ENCODE measurements at regions not wholly inside any gene's neighbourhood (a gene's known extent, or its start where the extent isn't known, plus 50 kb on each side); places are given as distances from the start of the nearest gene placed in this dataset.
"Not testable (repeated sequence)": the region's sequence is repeated elsewhere in the genome, so short reads cannot be mapped to it uniquely, and the experiment has no call there.

GRCh38 chr14:55807053-55807880, 227.3 kb downstream of the KTN1 start:
- DNase-seq: peak; percentile 83

GRCh38 chr14:55807881-55808379, 227.9 kb downstream of the KTN1 start:
- DNase-seq: no peak

GRCh38 chr14:55813630-55814029, 233.6 kb downstream of the KTN1 start:
- DNase-seq: no peak

DNA sequence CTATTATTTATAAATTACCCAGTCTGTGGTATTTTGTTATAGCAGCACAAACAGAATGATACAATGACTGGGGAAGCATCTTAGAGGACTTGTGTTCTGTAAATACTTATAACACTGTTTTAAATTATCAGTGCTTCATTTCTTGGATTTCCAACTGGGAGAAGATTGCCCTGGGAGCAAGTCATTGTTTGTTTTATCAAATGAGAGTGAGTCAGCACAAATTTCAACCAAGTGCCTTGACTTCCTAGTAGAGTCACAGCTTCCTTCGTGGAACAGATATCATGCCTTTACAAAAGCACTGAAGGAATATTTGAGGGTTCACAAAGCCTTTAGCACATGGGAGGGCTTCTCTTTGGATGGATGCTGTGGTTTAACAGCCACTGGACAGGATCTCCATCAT, 234.1 kb downstream of the KTN1 start:
- no peak for DNase-seq

GRCh38 chr14:55814873-55815272, 234.9 kb downstream of the KTN1 start:
- no peak for DNase-seq

- no peak for DNase-seq
These were observed 236.2 kb downstream of the KTN1 start for GRCh38 chr14:55816225-55816624.

DNA sequence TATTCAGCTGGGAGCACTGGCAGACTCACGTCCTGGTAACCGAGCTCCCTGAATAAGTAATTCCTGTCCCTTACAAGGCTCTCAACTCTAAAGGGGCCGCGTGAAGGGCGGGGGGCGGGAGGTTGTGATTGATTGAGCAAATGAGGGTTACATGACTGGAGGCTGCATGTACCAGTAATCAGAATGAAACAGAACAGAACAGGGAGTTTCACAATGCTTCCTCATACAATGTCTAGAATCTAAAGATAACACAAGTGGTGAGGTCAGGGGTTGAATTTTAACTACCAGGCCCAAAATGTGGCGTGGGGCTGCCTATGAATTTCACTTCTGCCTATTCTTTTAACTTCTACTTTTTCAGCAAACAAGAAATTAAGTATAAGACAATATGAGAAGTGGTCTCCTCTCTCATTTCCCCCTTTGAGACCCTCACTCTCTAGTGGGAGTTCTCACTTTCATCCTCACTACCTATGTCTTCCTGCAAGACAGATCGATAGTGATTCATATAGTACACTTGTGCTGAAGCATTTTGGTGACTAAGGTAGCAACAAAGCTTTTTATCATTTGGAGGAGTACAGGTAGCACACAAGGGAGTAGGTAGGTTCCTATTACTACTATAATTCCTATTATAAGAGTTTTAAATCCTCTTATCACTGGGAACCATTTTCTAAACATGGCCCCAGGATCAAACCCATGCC, 239.8 kb downstream of the KTN1 start:
- DNase-seq: no peak

- DNase-seq: no peak
These were observed 242.9 kb downstream of the KTN1 start for GRCh38 chr14:55822906-55823305.

DNA sequence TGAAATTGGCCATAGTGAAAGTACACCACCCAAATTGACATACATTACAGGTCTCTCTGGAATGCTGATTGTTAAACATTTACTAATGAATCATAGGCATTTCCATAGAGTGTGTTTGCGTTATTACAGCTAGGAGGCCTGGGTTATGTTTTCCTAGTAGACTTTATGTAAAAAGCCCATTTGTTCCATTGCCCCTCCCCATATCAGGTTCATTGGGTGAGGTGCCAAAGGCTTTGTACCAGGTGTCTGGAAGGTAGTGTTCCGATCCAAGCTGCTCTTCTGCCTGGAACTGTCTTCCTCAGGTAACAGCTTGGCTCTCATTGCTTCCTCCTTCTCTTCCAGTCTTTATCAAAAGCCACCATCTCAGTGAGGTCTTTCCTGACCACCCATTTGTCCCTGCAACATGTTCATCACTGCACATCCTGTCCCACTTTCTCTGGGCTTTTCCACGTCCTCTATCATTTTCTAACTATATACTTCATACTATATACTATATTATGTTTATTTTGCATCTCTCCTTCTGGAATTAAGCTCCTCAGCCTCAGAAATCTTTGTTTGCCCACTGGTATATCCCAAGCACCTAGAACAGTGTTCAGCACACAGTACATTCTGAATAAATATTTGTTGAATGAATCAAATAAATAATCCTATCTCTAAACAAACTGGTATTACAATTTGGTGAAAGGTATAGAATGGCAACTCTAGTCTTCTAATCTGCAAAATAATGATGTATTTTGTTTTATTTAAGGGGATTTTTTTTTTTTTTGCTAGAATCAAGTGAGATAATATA, 252.3 kb downstream of the KTN1 start:
- no peak for DNase-seq

DNA sequence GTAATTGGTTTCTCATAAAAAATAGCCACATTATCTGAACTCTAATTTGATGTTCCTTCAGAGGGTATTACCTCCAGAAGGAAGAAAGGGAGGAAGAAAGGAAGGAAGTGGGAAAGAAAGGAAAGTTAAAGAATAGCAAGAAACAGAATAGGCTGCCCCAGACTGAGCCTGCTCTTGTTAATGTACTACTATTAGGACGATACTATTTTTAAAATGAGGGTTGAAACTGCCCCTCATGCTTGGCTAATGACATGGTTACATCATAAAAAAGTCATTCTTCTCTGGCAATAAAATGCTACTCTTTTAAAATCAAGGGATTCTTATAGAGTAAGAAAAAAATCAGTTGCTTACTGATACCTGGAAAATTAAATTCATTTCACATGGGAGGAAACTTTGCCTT, 253.0 kb downstream of the KTN1 start:
- no peak for DNase-seq

GRCh38 chr14:55834390-55834789, 254.4 kb downstream of the KTN1 start:
- no peak for DNase-seq

DNA sequence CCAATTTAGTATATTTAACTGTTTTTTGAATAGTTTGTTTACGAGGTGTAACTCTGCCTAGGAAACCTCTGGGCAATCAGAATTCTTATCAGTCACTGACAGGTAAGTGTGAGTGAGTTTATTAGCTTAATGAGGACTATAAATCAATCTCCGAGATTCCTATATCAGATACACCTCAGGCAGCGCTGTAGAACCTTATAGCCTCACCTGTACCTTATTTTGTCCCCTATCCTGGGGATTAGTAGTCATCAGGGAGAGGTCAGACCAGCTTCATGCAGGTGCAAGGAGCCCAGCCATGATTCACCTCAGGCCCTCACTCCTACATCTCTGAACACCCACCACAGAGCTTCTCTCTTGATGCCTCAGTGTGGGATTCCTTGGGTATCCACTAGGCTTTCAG, 256.0 kb downstream of the KTN1 start:
- no peak for DNase-seq

GRCh38 chr14:55837467-55837866, 257.5 kb downstream of the KTN1 start:
- no peak for DNase-seq

DNA sequence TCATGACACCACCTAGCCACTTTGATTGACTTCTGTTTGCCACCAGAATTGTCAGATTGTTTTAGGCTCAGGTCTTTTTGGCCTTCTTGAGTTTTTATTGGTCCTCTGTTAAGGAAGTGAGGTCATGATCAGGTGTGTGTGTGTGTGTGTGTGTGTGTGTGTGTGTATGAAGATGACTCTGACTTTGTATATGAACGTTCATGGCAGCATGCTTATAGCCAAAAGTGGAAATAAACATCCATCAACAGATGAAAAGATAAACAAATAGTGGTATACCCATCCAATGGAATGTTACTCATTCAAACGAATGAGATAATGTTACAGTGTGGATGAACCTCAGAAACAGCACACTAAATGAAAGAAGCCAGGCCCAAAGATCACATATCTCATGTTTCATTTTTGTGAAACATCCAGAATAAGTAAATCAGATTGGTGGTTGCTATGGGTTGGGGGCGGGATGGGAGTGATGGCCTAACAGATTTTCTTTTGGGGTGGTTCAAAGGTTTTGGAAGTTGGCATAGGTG, 258.6 kb downstream of the KTN1 start:
- no peak for DNase-seq

DNA sequence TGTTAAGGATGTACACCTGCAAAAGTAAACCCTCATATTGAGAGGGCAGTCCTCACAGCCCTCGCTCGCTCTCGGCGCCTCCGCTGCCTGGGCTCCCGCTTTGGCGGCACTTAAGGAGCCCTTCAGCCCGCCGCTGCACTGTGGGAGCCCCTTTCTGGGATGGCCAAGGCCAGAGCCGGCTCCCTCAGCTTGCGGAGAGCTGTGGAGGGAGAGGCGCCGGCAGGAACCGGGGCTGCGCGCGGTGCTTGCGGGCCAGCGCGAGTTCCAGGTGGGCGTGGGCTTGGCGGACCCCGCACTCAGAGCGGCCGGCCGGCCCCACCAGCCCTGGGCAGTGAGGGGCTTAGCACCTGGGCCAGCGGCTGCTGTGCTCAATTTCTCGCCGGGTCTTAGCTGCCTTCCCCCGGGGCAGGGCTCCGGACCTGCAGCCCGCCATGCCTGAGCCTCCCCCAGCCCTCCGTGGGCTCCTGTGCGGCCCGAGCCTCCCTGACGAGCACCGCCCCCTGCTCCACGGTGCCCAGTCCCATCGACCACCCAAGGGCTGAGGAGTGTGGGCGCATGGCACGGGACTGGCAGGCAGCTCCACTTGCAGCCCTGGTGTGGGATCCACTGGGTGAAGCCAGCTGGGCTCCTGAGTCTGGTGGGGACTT, 259.4 kb downstream of the KTN1 start:
- not testable (repeated sequence) for DNase-seq

DNA sequence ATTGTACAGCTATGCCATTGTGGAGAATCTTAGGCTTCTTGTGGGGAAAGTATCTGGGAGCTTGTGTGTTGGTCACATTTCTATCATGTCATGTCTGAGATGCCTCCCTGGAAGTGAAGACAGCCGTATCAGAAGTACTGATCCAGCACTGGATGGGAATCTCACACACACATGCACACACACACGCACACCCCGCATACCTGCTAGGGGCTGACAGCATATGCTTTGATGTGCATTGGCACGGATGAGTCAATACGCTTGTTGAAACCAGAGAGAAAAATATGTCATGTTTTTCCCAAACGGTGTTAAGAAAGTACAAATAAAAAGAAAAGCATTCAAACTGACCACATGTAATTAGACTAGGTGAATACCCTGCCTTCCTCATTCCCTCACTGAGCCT, 260.8 kb downstream of the KTN1 start:
- no peak for DNase-seq

GRCh38 chr14:55841625-55842024, 261.6 kb downstream of the KTN1 start:
- DNase-seq: no peak

DNA sequence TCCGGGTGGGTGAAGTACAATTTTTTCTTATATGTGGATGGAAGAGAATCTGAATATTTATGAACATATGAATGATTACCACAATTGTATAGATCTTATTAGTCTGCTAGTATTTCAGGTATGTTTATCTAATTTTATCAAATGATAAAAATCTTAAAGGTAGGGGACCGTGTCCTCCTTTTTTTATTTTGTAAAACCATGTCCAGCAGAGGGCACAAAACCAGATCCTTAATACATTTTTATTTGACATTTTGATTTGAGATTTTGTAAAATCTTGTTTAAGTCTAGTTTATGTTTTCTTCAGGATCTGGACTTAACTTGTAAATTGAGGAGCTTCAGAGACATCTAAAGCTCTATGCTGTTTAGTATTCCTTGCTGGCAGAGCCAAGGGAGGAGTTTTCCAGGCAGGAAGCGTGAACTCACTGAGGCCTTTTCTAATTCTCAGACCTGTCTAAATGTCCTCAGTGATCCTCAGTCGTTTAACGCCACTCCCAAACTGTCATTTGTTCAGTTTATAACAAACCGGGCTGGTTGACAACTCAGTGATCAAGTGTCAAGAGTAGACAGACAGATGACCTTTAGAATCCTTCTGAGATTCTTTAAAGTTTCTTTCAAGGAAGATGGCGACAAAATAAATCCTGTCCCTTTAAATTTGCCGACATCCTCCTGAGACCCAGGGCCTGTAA, 263.9 kb downstream of the KTN1 start:
- no peak for DNase-seq

DNA sequence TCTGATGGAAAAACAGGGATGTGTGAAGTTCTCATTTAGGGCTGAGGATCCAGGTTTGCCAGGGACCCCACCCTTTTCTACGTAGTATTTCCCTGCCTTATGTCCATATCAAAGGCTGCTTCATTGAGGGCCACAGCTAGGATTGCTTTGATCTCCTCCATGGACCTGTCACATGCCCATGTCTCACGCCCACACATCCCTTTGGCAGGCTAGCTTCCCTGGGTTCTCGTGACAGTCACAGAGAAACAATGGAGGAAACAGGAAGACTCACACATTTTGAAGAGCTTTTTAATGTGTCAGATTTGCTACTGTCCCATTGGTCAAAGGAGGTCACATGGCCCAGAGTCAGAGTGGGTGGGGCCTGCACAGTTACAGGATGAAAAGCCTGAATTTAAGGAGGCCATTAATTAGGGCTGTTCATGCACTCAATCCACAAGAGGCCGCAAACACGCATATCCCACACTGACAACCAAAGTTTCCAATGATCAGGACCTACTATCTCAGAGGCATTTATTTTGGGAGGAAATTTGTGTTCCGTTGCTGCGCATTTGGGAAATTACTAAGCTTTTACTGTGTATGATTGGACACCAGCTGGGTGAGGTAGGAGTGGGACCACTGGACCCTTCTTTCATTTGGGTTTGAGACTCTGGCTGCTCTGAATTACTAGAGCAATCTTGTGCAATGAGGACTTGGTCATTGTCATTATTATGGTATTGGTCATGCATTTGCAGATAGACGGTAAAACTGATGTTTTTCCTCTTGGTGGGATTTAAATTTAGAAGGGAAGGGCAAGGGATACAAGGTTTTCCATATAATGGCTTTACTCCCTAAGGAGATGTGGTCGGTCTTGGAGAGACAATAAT, 266.2 kb downstream of the KTN1 start:
- DNase-seq: no peak

- DNase-seq: no peak
These were observed 266.9 kb downstream of the KTN1 start for GRCh38 chr14:55846826-55847446.

DNA sequence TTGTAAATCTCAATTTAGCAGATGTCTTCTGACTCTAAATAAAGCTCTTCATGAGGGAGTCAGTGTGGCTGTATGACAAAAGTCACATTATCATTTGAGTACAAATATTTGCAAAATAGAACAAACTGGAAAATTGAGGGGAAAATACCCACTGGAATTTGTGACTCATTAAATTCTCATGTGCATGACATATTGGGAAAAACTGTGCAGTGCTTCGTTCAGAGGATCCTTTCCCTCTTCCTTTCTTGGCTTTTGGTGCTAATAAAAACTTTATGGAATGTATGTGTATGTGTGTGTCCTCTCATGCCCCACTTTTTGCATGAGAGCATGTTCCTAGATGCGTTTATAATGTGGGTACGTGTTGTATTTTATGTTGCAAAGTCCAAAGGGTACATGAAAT, 267.8 kb downstream of the KTN1 start:
- no peak for DNase-seq

Measured in SHP77 treated with DMSO at 0.1 percent for 48 hours (cell line).